ENCODE measurements at regions not wholly inside any gene's neighbourhood (a gene's known extent, or its start where the extent isn't known, plus 50 kb on each side); places are given as distances from the start of the nearest gene placed in this dataset.

DNA sequence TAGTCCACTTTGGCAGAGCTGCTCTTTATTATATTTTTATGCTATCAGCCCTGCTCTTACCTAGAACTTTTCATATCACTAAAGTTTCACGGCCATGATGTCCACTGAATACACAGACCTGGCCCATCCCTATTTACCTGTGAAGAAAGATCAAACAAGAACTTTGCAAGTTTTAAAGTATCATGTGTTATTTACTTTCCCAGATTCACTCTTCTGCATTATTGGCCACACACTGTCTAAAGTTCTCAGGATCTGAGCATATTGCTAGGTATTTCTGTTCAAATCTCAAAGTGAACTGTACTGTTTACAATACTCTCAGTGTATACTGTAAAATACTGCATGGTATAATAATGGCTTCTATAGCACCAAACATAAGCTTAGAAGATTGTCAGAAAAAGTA is 405.2 kb downstream of the KLF12 start:
- no TSS peak for BruUV-seq (replicated peaks)
- H4K20me1 ChIP-seq (ENCODE audit: low read length) = no peaks in the 10 kb centered on the region
- TF ChIP-seq EZH2 (IDR thresholded peaks at IDR 0.05; ENCODE audit: low read length, unreplicated experiment) (no peak), CTCF (conservative IDR thresholded peaks at IDR 0.05; ENCODE audit: low read depth, low read length) (no peak)
- POLR2A ChIA-PET (ENCODE audit: unreplicated experiment) = no interaction called here
- no peaks in the 10 kb centered on the region for H3F3A ChIP-seq (ENCODE audit: low read length, unreplicated experiment)
- no peak for ATAC-seq
- H3K4me1 ChIP-seq (ENCODE audit: insufficient read depth, low read length) = no peaks in the 10 kb centered on the region
- no peak overlapping the region for H3K9ac ChIP-seq (ENCODE audit: low read length)
- intact Hi-C loops (cut with micrococcal nuclease) = no loop called here
- no peaks in the 10 kb centered on the region for H3K27me3 ChIP-seq (ENCODE audit: low read length)
- CTCF ChIA-PET = no interaction called here
- H3K9me3 ChIP-seq (ENCODE audit: low read length) = no peaks in the 10 kb centered on the region
- H3K27ac ChIP-seq (ENCODE audit: low read length) = no peak overlapping the region
- no peak overlapping the region for H3K4me2 ChIP-seq (ENCODE audit: low read length)
- H2AFZ ChIP-seq (ENCODE audit: low read length) = no peak overlapping the region
- DNase-seq = no peak
- no peaks in the 10 kb centered on the region for H3K79me2 ChIP-seq (ENCODE audit: low read length)
- H3K9me2 ChIP-seq (replicated peaks; ENCODE audit: low read length) = no peaks in the 10 kb centered on the region
- H3K36me3 ChIP-seq (ENCODE audit: low read depth, low read length) = no peaks in the 10 kb centered on the region
- H3K4me3 ChIP-seq (ENCODE audit: low read length) = no peak overlapping the region

- Histone ChIP-seq H3K4me2 (ENCODE audit: low read length) (0 out of 2 replicates have a peak overlapping the region, but pooled peaks have one; percentile 27), H3K27ac (ENCODE audit: low read length) (peak overlapping the region; percentile 56), H3K9me2 (replicated peaks; ENCODE audit: low read length) (no peaks in the 10 kb centered on the region), H2AFZ (ENCODE audit: low read length) (no peak overlapping the region), H3K36me3 (ENCODE audit: low read depth, low read length) (no peaks in the 10 kb centered on the region), H4K20me1 (ENCODE audit: low read length) (no peaks in the 10 kb centered on the region), H3F3A (ENCODE audit: low read length, unreplicated experiment) (no peaks in the 10 kb centered on the region), H3K9ac (ENCODE audit: low read length) (no peak overlapping the region), H3K27me3 (ENCODE audit: low read length) (no peaks in the 10 kb centered on the region), H3K4me1 (ENCODE audit: insufficient read depth, low read length) (peaks cover 21% of the 10 kb centered on the region), H3K9me3 (ENCODE audit: low read length) (no peaks in the 10 kb centered on the region), H3K79me2 (ENCODE audit: low read length) (no peaks in the 10 kb centered on the region), H3K4me3 (ENCODE audit: low read length) (no peak overlapping the region)
- POLR2A ChIA-PET (ENCODE audit: unreplicated experiment) = no interaction called here
- peak; percentile 82 for DNase-seq
- BruUV-seq (replicated peaks) = no TSS peak
- intact Hi-C loops (cut with micrococcal nuclease) = loop anchor here (1.0 to 5.0 kb wide), 2 partner anchors 1150 to 1536 kb away; no protein-coding TSS in a partner anchor
- TF ChIP-seq EZH2phosphoT487 (IDR thresholded peaks at IDR 0.05; ENCODE audit: borderline replicate concordance, low read length) = no peak
- TF ChIP-seq CTCF (conservative IDR thresholded peaks at IDR 0.05; ENCODE audit: low read depth, low read length) = peak; percentile 61
- ATAC-seq = peak; percentile 94
- CTCF ChIA-PET = no interaction called here
Measured at GRCh38 chr13:73722120-73722519, 412.1 kb downstream of the KLF12 start.

GRCh38 chr13:73721571-73721970 is 412.6 kb downstream of the KLF12 start:
- ATAC-seq (no peak), DNase-seq (no peak)
- no peak overlapping the region for H3K4me3 ChIP-seq (ENCODE audit: low read length)
- no peaks in the 10 kb centered on the region for H3F3A ChIP-seq (ENCODE audit: low read length, unreplicated experiment)
- no peaks in the 10 kb centered on the region for H3K9me3 ChIP-seq (ENCODE audit: low read length)
- no peak for TF ChIP-seq EZH2 (IDR thresholded peaks at IDR 0.05; ENCODE audit: low read length, unreplicated experiment)
- TF ChIP-seq EZH2phosphoT487 (IDR thresholded peaks at IDR 0.05; ENCODE audit: borderline replicate concordance, low read length) = no peak
- no peak for TF ChIP-seq CTCF (conservative IDR thresholded peaks at IDR 0.05; ENCODE audit: low read depth, low read length)
- H3K36me3 ChIP-seq (ENCODE audit: low read depth, low read length) = no peaks in the 10 kb centered on the region
- H4K20me1 ChIP-seq (ENCODE audit: low read length) = no peaks in the 10 kb centered on the region
- H3K27ac ChIP-seq (ENCODE audit: low read length) = peak overlapping the region; percentile 44
- 0 out of 2 replicates have a peak overlapping the region, but pooled peaks have one; percentile 27 for H3K4me2 ChIP-seq (ENCODE audit: low read length)
- ChIA-PET CTCF (no interaction called here), POLR2A (ENCODE audit: unreplicated experiment) (no interaction called here)
- no TSS peak for BruUV-seq (replicated peaks)
- intact Hi-C loops (cut with micrococcal nuclease) = loop anchor here (5.0 kb wide), 1 partner anchor 1151 kb away; no protein-coding TSS in a partner anchor
- no peak overlapping the region for H3K9ac ChIP-seq (ENCODE audit: low read length)
- no peak overlapping the region for H2AFZ ChIP-seq (ENCODE audit: low read length)
- no peaks in the 10 kb centered on the region for H3K27me3 ChIP-seq (ENCODE audit: low read length)
- H3K79me2 ChIP-seq (ENCODE audit: low read length) = no peaks in the 10 kb centered on the region
- no peaks in the 10 kb centered on the region for H3K9me2 ChIP-seq (replicated peaks; ENCODE audit: low read length)
- H3K4me1 ChIP-seq (ENCODE audit: insufficient read depth, low read length) = peaks cover 23% of the 10 kb centered on the region

Data from PC-3 (cell line).